ENCODE measurements at regions not wholly inside any gene's neighbourhood (a gene's known extent, or its start where the extent isn't known, plus 50 kb on each side); places are given as distances from the start of the nearest gene placed in this dataset.

- TF ChIP-seq MAX (IDR thresholded peaks at IDR 0.05; ENCODE audit: low read depth, low read length) (no peak), BCLAF1 (IDR thresholded peaks at IDR 0.05) (no peak), POLR2AphosphoS5 (IDR thresholded peaks at IDR 0.05; ENCODE audit: low read length) (no peak), NR2F1 (conservative IDR thresholded peaks at IDR 0.05) (no peak), SMAD1 (IDR thresholded peaks at IDR 0.05; ENCODE audit: low read depth, partially characterized antibody) (no peak), WRNIP1 (IDR thresholded peaks at IDR 0.05; ENCODE audit: borderline replicate concordance, low read depth, low read length) (no peak), ZNF24 (IDR thresholded peaks at IDR 0.05) (no peak), YY1 (IDR thresholded peaks at IDR 0.05; ENCODE audit: low read depth, low read length) (no peak)
Observed at GRCh38 chr6:71400852-71401251, 112.2 kb downstream of the OGFRL1 start.
